ENCODE measurements at regions not wholly inside any gene's neighbourhood (a gene's known extent, or its start where the extent isn't known, plus 50 kb on each side); places are given as distances from the start of the nearest gene placed in this dataset.

- TF ChIP-seq POLR2A (IDR thresholded peaks at IDR 0.05; ENCODE audit: low read length), result no peak
- TF ChIP-seq GATA1 (IDR thresholded peaks at IDR 0.05; ENCODE audit: low read depth, low read length), result no peak
- no peak for DNase-seq
Observed at GRCh38 chr5:68494771-68495170, 279.2 kb downstream of the PIK3R1 start.

- no peak for TF ChIP-seq POLR2A (IDR thresholded peaks at IDR 0.05; ENCODE audit: low read length)
- no peak for TF ChIP-seq GATA1 (IDR thresholded peaks at IDR 0.05; ENCODE audit: low read depth, low read length)
- no peak for DNase-seq
Observed at GRCh38 chr5:68499987-68500386, 284.4 kb downstream of the PIK3R1 start.

GRCh38 chr5:68500813-68501212 lies 285.3 kb downstream of the PIK3R1 start:
- TF ChIP-seq GATA1 (IDR thresholded peaks at IDR 0.05; ENCODE audit: low read depth, low read length) (no peak), POLR2A (IDR thresholded peaks at IDR 0.05; ENCODE audit: low read length) (no peak)
- no peak for DNase-seq

- no peak for DNase-seq
- no peak for TF ChIP-seq POLR2A (IDR thresholded peaks at IDR 0.05; ENCODE audit: low read length)
- no peak for TF ChIP-seq GATA1 (IDR thresholded peaks at IDR 0.05; ENCODE audit: low read depth, low read length)
Observed at GRCh38 chr5:68502531-68502930, 287.0 kb downstream of the PIK3R1 start.

GRCh38 chr5:68504306-68504705 lies 288.8 kb downstream of the PIK3R1 start:
- TF ChIP-seq POLR2A (IDR thresholded peaks at IDR 0.05; ENCODE audit: low read length), result no peak
- TF ChIP-seq GATA1 (IDR thresholded peaks at IDR 0.05; ENCODE audit: low read depth, low read length), result no peak
- DNase-seq, result no peak

GRCh38 chr5:68505917-68506860 lies 290.6 kb downstream of the PIK3R1 start:
- no peak for TF ChIP-seq POLR2A (IDR thresholded peaks at IDR 0.05; ENCODE audit: low read length)
- no peak for TF ChIP-seq GATA1 (IDR thresholded peaks at IDR 0.05; ENCODE audit: low read depth, low read length)
- DNase-seq, result no peak

- no peak for DNase-seq
- TF ChIP-seq GATA1 (IDR thresholded peaks at IDR 0.05; ENCODE audit: low read depth, low read length) (no peak), POLR2A (IDR thresholded peaks at IDR 0.05; ENCODE audit: low read length) (no peak)
Observed at GRCh38 chr5:68515514-68515913, 300.0 kb downstream of the PIK3R1 start.

GRCh38 chr5:68518286-68518685 lies 302.7 kb downstream of the PIK3R1 start:
- TF ChIP-seq GATA1 (IDR thresholded peaks at IDR 0.05; ENCODE audit: low read depth, low read length), result no peak
- TF ChIP-seq POLR2A (IDR thresholded peaks at IDR 0.05; ENCODE audit: low read length), result no peak
- DNase-seq, result no peak

GRCh38 chr5:68519143-68519542 lies 303.6 kb downstream of the PIK3R1 start:
- no peak for TF ChIP-seq POLR2A (IDR thresholded peaks at IDR 0.05; ENCODE audit: low read length)
- no peak for DNase-seq

GRCh38 chr5:68521776-68522175 lies 306.2 kb downstream of the PIK3R1 start:
- no peak for DNase-seq
- TF ChIP-seq GATA1 (IDR thresholded peaks at IDR 0.05; ENCODE audit: low read depth, low read length), result no peak

- DNase-seq, result no peak
- TF ChIP-seq POLR2A (IDR thresholded peaks at IDR 0.05; ENCODE audit: low read length) (no peak), GATA1 (IDR thresholded peaks at IDR 0.05; ENCODE audit: low read depth, low read length) (no peak)
Observed at GRCh38 chr5:68522863-68523262, 307.3 kb downstream of the PIK3R1 start.

GRCh38 chr5:68528821-68529273 lies 313.3 kb downstream of the PIK3R1 start:
- TF ChIP-seq GATA1 (IDR thresholded peaks at IDR 0.05; ENCODE audit: low read depth, low read length) (no peak), POLR2A (IDR thresholded peaks at IDR 0.05; ENCODE audit: low read length) (no peak)
- no peak for DNase-seq

GRCh38 chr5:68529581-68529980 lies 314.0 kb downstream of the PIK3R1 start:
- TF ChIP-seq POLR2A (IDR thresholded peaks at IDR 0.05; ENCODE audit: low read length) (no peak), GATA1 (IDR thresholded peaks at IDR 0.05; ENCODE audit: low read depth, low read length) (no peak)
- DNase-seq, result no peak

- no peak for DNase-seq
- TF ChIP-seq GATA1 (IDR thresholded peaks at IDR 0.05; ENCODE audit: low read depth, low read length), result no peak
- no peak for TF ChIP-seq POLR2A (IDR thresholded peaks at IDR 0.05; ENCODE audit: low read length)
Observed at GRCh38 chr5:68531970-68532369, 316.4 kb downstream of the PIK3R1 start.

GRCh38 chr5:68533051-68533450 lies 317.5 kb downstream of the PIK3R1 start:
- no peak for DNase-seq
- TF ChIP-seq GATA1 (IDR thresholded peaks at IDR 0.05; ENCODE audit: low read depth, low read length) (no peak), POLR2A (IDR thresholded peaks at IDR 0.05; ENCODE audit: low read length) (no peak)
